Spleen (tissue), 7 donors: ENCODE measurements at regions not wholly inside any gene's neighbourhood (a gene's known extent, or its start where the extent isn't known, plus 50 kb on each side); places are given as distances from the start of the nearest gene placed in this dataset.

Source experiments
- CTCF ChIP-seq, 11 experiments: fragments of 200-600 bp in 7 of 11; fragments of 450-650 bp in 4 of 11; sonication (generic) in 4 of 11; IDR thresholded peaks in 8 of 11; conservative IDR thresholded peaks in 3 of 11; 1 replicate in 7 of 11; 2 replicates in 4 of 11; pipeline versions ENCODE4 v1.4.0 to v1.8.0; 2016 to 2021; ENCODE audit warnings: antibody characterized with exemption in 11 of 11, inconsistent platforms in 4 of 11, mild to moderate bottlenecking in 1 of 11
- POLR2AphosphoS5 ChIP-seq, 3 donors: sonication (generic); formaldehyde crosslinking; IDR thresholded peaks; one replicate each; pipeline ENCODE4 v1.5.1; 2017; ENCODE audit warnings: antibody characterized with exemption in 3 of 3
- donor health status: DM: no; HTN: no; CAD: no; lungs with moderate emphysema.
- donor health status: DM: no; HTN: no; CAD: no.
- donor health status: DM: no; HTN: no; CAD: no.

GRCh38 chr2:21668078-21668710 lies 544.4 kb downstream of the TDRD15 start:
- TF ChIP-seq CTCF (IDR thresholded peaks at IDR 0.05 in 8 of 11, conservative IDR thresholded peaks at IDR 0.05 in 3 of 11) (no peak), POLR2AphosphoS5 (IDR thresholded peaks at IDR 0.05) (no peak)
